ENCODE measurements at regions not wholly inside any gene's neighbourhood (a gene's known extent, or its start where the extent isn't known, plus 50 kb on each side); places are given as distances from the start of the nearest gene placed in this dataset.

- TF ChIP-seq CTCF (conservative IDR thresholded peaks at IDR 0.05; ENCODE audit: low read length) = peak; percentile 53; the same call in 1 of the 2 replicates
- TF ChIP-seq EZH2phosphoT487 (IDR thresholded peaks at IDR 0.05; ENCODE audit: borderline replicate concordance, low read depth, low read length) = no peak
Measured at GRCh38 chr15:38652998-38653397, 88.4 kb upstream of the RASGRP1 start.

Data from OCI-LY7 (cell line).